HG02981 (cell line): ENCODE measurements at regions not wholly inside any gene's neighbourhood (a gene's known extent, or its start where the extent isn't known, plus 50 kb on each side); places are given as distances from the start of the nearest gene placed in this dataset.
"Not testable (repeated sequence)": the region's sequence is repeated elsewhere in the genome, so short reads cannot be mapped to it uniquely, and the experiment has no call there.

ENCODE experiments used
- ATAC-seq: cut with Tn5 transposase; IDR thresholded peaks from one replicate; pipeline ENCODE4 v1.9.1; 2021; ENCODE audit warnings: mild to moderate bottlenecking, moderate library complexity; ENCODE audit not compliant: unreplicated experiment

DNA sequence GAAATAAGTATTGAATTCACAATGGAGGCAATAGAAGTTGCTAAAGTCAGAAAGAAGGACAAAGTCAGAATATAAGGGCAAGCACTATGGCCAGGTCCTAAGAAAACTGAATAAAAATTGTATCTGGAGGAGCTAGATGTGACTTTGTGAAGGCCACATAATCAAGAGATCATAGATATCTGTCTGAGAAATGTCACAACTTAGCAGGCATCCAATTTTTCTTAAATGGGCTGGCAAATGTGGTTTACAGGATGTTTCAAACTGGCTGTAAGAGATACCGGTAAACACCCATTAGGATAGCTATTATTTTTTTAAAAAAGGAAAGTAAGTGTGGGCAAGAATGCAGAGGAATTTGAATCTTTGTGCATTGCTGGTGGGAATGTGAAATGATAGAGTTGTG lies 303.1 kb upstream of the CHORDC1 start:
- ATAC-seq, result no peak

DNA sequence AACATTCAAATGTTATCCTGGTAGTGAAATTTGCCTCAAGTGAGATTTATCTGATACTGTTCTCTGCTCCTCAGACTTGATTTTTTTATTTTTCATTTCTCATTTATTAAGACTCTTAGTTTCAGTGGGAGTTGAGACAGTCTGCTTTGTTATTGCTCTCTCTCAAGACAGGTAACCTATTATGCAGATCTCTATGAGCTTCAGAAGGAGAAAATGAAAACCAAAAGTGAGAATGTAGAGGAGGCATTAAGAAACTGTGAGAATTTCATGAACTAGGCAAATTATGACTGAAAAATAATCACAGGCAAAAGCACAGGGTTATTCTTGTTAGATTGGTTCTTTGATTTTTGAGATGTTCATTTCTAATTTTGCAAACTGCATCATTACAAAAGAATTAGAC lies 290.0 kb upstream of the CHORDC1 start:
- peak; percentile 67 for ATAC-seq

DNA sequence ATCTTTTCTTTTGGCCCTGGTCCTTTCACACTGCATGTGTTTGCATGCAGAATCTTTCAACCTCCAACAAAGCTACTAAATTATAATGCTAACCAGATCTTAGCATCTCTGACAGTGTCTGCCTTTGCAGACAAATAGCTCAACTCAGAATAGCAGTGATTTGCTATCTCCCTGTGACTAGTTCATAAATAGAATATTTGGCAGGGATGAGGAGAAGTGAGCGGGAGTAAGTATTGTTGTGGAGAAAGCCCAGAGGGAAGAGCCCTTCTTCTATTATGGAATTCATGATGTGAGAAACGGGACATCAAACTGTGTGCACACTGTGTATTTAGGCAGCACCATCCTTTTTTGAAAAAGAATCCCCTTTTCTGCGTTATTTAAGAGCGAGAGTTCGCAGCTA lies 288.0 kb upstream of the CHORDC1 start:
- no peak for ATAC-seq

DNA sequence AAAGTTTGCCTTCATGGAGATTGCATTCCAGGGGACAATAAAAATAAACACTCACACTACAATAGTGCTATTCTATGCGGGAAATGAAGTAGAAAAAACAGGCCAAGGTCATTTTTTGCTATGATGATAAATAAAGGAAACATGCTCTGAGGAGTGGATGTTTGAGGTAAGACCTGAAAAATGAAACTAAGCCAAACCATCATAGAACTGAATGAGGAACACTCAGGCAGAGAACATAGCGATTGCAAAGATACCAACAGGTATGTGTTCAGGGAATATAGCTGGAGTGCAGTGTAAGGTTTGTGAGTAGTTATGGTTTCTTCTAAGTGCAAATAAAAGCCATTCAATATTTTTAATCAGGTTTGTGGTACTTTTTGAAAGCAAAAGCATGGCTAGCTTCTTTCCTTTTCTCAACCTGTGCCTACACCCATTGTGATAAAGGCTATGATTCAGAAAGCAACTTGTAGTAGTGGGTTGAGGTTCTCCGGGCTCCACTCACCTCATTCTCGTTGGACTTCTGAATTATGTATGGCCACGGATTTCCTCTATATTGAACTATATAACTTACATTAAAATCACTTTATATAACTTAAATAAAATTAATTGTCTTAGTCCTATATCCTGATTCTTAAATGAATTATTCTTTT lies 278.2 kb upstream of the CHORDC1 start:
- ATAC-seq, result no peak

DNA sequence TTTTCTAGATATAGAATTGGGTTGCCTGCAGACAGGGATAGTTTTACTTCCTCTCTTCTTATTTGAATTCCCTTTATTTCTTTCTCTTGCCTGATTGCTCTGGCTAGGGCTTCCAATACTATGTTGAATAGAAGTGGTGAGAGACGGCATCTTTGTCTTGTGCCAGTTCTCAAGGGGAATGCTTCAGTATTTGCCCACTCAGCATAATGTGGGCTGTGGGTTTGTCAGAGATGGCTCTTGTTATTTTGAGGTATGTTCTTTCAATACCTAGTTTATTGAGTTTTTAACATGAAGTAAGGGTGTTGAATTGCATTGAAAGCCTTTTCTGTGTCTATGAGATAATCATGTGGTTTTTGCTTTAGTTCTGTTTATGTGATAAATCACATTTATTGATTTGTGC lies 273.9 kb upstream of the CHORDC1 start:
- no peak for ATAC-seq

DNA sequence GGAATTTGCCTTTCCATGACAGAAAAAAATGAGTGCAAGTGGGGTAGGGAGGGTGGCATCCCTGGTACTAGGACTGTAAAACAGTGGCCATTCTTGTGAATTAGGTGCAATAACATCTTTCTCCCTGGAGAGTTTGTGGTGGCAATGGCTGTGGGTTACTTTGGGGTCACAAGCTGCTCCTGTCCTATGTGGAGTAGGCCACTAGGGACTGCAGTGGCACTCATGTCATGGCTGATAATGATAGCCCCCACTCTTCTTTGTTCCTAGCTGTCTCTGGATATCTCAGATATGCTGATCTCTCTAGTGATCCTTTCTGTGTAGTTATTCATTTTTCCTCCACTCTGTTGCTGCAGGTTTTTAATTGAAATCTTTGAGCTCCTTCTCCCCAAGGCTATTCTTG lies 270.5 kb upstream of the CHORDC1 start:
- ATAC-seq, result no peak

DNA sequence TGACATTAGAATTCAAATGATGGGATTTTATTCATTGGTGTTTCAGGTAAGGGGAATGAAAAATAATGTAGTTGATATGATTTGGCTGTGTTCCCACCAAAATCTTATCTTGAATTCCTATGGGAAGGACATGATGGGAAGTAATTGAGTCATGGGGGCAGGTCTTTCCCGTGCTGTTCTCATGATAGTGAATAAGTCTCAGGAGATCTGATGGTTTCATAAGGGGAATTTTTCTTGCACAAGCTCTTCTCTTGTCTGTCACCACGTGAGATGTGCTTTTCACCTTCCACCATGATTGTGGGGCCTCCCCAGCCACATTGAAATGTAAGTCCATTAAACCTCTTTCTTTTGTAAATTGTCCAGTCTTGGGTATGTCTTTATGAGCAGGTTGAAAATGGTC lies 268.6 kb upstream of the CHORDC1 start:
- no peak for ATAC-seq

DNA sequence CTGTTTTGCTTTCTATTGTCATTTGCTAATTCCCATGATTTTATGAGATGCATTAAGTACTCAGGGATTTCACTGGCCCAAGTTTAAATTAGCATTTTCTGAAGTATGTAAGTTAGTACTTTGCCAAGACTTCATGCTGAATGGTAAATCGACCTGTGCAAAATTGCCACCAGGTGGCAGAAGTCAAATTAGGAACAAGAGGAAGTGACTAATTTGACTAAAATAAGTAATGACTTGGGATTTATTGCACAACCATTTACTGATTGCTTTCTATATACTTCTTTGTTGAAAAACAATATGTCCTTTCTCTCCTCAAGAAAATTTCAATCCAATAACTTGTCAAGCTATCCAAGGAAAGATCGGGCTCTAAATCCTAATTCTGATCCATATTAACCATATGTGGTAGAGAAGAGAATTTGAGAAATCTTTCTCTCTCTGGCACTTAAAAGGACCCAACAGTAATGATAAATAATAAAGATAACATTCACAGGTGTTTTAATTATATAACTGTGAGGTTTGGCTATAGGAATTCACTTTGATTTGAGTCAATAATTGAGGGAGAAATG lies 253.7 kb upstream of the CHORDC1 start:
- peak; percentile 83 for ATAC-seq

DNA sequence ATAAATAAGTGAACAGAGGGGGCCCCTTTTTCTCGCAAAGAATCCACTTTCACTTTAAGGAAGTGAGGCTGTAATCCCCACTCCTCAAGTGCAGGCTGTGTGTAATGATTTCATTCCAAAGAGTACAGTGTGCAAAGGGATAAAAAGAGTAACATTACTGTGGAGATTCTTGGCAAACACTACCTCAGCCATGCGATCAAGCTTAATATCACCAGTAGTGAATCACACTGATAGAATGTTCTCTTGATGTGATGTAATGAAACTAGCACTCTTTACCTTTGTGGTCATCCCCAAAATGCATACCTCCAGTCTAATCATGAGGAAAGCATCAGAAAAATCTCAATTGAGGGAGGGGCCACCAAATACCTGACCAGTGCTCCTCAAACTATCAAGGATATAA lies 246.1 kb upstream of the CHORDC1 start:
- no peak for ATAC-seq

DNA sequence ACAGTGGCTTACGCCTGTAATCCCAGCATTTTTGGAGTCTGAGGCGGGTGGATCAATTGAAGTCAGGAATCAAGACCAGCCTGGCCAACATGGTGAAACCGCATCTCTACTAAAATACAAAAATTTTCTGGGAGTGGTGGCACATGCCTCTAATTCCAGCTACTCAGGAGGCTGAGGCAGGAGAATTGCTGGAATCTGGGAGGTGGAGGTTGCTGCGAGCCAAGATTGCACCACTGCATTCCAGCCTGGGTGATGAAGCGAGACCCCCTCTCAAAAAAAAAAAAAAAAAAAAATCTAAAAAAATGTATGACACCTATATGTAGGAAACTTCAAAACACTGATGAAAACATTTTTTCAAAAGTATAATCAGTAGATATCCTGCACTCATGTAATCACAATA lies 242.7 kb upstream of the CHORDC1 start:
- no peak for ATAC-seq

DNA sequence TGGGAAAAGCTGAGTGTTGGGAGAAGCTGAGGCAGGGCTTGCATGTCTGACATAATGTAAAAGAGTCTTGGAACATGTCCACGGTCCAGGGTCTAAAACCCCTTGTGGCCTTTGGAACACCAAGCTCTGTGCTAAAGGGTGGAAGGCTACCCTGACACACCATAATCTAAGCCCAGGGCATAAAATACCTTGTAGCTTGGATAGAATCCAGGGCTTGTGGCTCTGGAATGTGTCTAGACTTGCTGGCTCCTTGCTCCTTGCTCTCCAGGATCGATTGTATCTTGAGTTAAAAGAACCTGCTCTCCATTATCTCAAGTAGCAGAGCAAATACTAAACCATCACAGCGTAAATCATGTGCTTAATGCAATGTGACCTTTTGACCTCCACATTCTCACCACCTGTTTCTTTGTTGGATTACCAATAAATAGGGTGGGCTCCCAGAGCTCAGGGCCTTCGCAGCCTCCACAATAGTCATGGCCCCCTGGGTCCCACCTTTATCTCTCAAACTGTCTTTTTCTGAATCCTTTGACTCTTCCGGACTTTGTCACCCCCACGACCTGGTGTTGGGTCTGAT lies 232.6 kb upstream of the CHORDC1 start:
- not testable (repeated sequence) for ATAC-seq

DNA sequence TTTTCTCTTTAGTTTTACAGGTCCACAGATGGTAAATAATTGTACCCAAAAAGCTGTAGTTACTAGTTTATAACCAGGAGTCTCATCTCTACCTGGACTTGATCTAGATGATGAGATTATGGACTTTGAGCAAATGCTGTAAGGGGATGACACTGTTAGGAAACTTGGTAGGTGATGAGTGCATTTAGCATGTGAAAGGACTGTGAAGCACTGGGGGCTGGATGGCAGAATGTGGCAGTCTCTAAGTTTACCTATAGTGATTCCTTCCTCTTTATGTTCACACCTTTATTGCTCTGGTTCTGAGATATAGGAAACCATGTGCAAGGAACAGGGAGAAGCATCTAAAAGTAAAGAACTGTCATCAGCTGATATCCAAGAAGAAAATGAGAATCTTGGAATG lies 230.7 kb upstream of the CHORDC1 start:
- ATAC-seq, result no peak

DNA sequence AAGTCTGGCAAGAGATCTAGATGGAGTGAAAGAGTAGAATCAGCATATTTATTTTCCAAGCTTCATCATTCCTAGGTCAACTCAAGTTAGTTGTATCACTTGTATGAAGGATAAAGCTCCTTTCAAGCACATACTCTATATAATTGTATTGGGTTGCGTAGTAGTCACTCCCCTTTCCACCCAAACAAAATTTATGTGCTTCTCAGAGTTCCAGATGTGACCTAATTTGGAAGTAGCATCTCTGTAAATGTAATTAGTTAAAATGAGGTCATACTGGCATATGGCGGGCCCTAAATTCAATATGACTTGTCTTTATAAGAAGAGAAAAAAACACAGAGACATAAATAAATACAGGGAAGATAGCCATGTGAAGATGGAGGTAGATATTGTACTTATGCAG lies 226.8 kb upstream of the CHORDC1 start:
- ATAC-seq, result no peak

DNA sequence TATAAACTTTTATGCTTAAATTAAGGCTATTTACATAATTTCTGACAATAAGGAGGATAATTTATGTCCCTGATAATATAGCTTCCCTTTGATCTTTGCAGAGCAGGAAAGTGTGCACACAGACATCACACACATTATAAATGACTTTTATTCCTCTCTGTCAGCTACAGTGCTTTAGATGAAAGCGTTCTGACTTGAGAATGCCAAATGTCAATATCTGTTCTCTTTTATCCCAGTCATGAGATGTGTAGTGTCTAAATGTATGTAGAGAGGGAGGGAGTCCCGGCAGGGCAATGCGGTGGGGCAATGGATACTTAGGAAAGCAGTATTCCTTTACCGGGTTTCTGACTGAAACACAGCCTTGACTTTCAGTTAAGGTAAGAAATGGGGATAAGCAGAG lies 225.4 kb upstream of the CHORDC1 start:
- no peak for ATAC-seq

DNA sequence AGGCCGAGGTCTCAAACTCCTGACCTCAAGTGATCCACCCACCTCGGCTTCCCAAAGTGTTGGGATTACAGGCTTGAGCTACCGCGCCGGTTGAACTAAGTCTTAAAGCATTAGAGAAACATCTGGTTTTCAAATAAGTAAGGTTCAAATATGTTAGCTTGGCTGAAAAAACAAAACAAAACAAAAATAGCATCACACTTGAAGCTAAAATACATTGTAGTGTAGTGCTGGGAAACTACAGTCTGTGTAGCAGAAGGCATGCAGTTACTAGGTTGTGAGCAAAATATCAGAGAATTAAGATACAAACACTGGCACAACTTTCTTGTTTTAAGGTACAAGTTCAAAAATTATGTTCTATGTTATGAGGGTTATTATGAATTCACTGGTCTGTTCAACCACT lies 224.8 kb upstream of the CHORDC1 start:
- no peak for ATAC-seq

DNA sequence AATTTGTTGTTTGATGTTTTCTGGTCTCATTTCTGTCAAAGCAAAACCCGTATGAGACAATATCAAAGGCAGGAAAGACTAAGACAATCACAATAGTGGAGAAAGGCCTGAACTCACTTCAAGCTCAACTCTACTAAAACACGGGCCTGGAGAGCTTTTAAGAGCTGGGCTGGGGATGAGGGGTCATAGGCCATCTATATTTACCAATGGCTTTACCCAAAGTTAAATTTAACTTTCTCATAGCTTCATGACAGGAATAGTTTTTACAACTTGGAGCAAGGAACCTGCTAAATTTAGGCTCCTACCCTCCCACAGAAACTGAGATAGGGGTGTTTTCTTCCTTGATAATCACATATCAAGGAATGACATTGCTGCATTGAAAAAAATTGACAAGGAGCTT lies 223.4 kb upstream of the CHORDC1 start:
- ATAC-seq, result no peak

DNA sequence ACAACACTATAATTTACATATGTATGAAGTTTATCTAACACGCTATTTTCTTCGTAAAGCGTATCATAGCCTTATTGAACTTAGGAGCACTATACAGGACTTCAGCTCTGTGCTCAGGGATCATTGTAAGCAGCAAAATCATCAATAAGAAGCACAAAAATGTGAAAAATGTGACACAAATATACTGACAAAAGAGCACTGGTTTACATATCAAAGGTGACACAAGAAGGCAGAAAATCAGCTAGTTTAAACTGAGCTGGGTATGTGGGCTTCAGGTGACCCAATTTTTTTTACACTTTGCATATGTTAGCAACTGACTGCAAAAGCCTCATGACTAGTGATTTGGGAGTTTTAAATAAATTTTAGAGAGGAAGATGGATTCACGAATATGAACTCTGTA lies 215.2 kb upstream of the CHORDC1 start:
- no peak for ATAC-seq

DNA sequence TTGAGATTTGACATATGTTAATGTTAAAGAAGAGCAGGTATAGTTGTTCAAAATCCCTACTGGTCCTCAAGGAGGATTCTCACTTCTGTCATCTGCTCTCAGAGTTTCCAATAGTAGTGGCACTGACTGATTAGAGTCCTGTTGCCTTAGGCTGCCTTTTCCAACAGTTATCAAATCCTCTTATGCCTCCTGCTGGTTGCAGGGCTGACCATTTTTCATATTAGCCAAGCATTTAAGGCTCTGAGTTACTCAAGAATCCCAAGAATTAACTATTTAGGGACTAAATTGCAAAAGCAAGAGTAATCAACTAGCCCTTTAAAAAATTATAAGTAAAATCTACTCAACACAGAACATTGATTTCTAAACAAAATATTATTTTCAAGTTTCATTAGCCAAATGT lies 212.0 kb upstream of the CHORDC1 start:
- ATAC-seq, result no peak

DNA sequence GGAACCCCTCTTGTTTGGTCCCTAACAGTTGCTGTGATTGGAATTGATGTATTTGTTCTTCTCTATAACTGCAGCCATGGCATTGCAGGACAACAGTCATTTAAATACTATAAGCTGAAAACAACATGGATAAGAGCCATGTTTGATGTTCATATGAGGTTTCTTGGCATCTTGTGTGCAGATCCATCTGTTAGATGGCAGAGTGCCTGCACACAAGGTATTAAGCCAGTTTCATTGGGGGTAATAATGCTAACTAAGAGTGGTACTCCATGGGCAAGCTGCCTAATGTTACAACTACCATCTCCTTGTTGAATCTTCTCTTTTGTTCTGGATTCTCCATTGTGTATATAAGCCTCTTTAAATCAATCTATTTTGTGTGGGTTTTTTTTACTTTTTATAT lies 206.0 kb upstream of the CHORDC1 start:
- ATAC-seq, result no peak

DNA sequence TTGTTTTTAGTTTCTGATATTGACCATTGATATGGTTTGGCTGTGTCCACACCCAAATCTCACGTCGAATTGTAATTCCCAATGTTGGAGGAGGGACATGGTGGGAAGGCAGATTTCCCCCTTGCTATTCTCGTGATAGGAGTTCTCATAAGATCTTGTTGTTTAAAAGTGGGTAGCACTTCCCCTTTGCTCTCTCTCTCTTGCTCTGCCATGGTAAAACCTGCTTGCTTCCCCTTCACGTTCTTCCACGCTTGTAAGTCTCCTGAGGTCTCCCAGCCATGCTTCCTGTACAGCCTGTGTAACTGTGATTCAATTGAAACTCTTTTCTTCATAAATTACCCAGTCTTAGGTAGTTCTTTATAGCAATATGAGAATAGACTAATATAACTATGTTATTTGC lies 203.6 kb upstream of the CHORDC1 start:
- no peak for ATAC-seq

DNA sequence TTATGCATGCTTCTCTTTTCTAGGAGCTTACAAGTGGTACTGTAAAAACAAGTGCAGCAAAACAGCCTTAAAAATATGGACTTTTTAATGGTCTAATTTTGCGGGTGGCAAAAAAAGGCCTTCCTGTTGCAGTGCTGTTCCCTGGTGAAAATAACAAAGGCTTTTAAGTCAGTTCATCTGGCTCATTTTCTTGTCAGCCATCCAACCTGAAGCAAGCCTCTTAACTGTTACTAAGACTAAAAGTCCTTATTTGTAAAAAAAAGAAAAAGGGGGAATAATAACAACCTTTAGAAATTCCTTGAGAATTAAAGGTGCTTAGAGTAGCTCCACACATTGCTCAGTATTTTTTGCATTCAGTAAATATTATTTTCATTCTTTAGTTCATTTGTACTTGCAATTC lies 200.5 kb upstream of the CHORDC1 start:
- no peak for ATAC-seq

DNA sequence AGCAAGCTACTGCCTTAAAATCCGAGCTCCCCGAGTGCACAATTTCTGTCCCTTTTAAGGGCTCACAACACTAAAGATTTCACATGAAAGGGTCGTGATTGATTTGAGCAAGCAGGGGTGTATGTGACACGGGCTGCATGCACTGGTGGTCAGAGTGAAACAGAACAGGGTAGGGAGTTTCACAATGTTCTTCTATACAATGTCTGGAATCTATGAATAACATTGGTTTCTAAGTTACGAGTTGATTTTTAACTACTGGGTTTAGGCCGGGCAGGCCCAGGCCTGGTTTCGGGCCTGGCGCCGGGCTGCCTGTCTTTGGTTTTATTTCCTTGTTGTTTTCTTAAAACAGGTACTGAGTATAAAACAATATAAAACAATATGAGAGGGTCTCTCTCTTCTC lies 199.9 kb upstream of the CHORDC1 start:
- not testable (repeated sequence) for ATAC-seq

DNA sequence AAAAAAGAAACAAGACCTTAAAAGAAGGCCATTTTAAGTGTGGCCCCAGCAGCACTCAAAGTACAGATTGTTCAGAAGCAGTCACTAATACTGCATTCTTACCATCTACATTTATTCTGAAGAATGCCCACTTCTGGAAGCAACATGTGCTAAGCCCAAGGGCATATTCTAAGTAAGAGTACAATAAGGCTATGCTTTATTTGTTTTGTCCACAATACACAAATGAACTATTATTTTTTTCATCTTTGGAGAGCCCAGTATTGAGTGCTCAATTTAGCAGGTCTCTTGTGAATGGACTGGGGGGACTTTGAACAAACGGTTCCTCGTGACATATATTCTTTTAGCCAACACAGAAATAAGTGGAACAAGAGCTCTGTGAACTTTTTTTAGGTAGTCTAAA lies 191.4 kb upstream of the CHORDC1 start:
- no peak for ATAC-seq
